Stomach (tissue), 8 donors: ENCODE measurements at regions not wholly inside any gene's neighbourhood (a gene's known extent, or its start where the extent isn't known, plus 50 kb on each side); places are given as distances from the start of the nearest gene placed in this dataset.
"Not testable (repeated sequence)": the region's sequence is repeated elsewhere in the genome, so short reads cannot be mapped to it uniquely, and the experiment has no call there.

ENCODE experiments used
- DNase-seq, 2 donors: peaks; one replicate each; pipeline versions ENCODE4 v3.0.0 to v3.0.0-alpha.2; 2013 to 2019
- H3K27ac ChIP-seq, 5 donors: fragments of 200-600 bp in 4 of 5; sonication (generic) in 4 of 5; one replicate each; pipeline ENCODE4 v1.5.1; 2013 to 2019; ENCODE audit warnings: mild to moderate bottlenecking in 1 of 5, moderate library complexity in 1 of 5
- H3K27me3 ChIP-seq, 3 donors: fragments of 200-600 bp; sonication (generic); one replicate each; pipeline ENCODE4 v1.5.1; 2017 to 2019; ENCODE audit warnings: mixed run types in 1 of 3
- H3K36me3 ChIP-seq, 4 donors: fragments of 200-600 bp; sonication (generic); 1 replicate in 3 of 4; 2 replicates in 1 of 4; pipeline ENCODE4 v1.5.1; 2016 to 2019
- H3K4me1 ChIP-seq, 4 donors: fragments of 200-600 bp; sonication (generic); one replicate each; pipeline ENCODE4 v1.5.1; 2016 to 2019
- H3K4me3 ChIP-seq, 4 donors: fragments of 200-600 bp; sonication (generic) in 3 of 4; one replicate each; pipeline ENCODE4 v1.5.1; 2016 to 2019; ENCODE audit warnings: mild to moderate bottlenecking in 1 of 4
- H3K9me3 ChIP-seq, 4 donors: fragments of 200-600 bp; sonication (generic); one replicate each; pipeline ENCODE4 v1.5.1; 2016 to 2019
- CTCF ChIP-seq, 7 experiments: fragments of 450-650 bp in 4 of 7; fragments of 200-600 bp in 3 of 7; sonication (generic) in 3 of 7; IDR thresholded peaks; one replicate each; pipeline ENCODE4 v1.5.1; 2016 to 2019; ENCODE audit warnings: antibody characterized with exemption in 7 of 7, control low read depth in 2 of 7, mild to moderate bottlenecking in 1 of 7
- EP300 ChIP-seq: sonication (generic); formaldehyde crosslinking; IDR thresholded peaks from one replicate; pipeline ENCODE4 v1.6.1; 2017; ENCODE audit warnings: antibody characterized with exemption
- POLR2A ChIP-seq, 4 donors: fragments of 450-650 bp; IDR thresholded peaks; one replicate each; pipeline ENCODE4 v1.6.1; 2016; ENCODE audit warnings: antibody characterized with exemption in 4 of 4, control low read depth in 2 of 4, mild to moderate bottlenecking in 1 of 4, moderate library complexity in 1 of 4
- POLR2AphosphoS5 ChIP-seq, 3 donors: sonication (generic); formaldehyde crosslinking; IDR thresholded peaks; one replicate each; pipeline ENCODE4 v1.6.1; 2016; ENCODE audit warnings: antibody characterized with exemption in 3 of 3
- WGBS, 5 donors: extraction: QIAGEN DNeasy Blood & Tissue Kit in 3 of 5; methylation state at CpG; one replicate each; pipeline versions ENCODE4 v1.1.5 to v1.1.7; 2013 to 2018; 5-methylcytosine and 5-hydroxymethylcytosine counted together
- intact Hi-C: fragments of 100-400 bp; cut with DNase I; formaldehyde crosslinking; loops from one replicate; pipeline ENCODE4 v1.15.1; 2023; ENCODE audit warnings: low total_unique reads
- donor health status: healthy with polysubstance abuse.
- donor health status: Bipolar disorder and iron deficiency.
- donor health status: healthy.

DNA sequence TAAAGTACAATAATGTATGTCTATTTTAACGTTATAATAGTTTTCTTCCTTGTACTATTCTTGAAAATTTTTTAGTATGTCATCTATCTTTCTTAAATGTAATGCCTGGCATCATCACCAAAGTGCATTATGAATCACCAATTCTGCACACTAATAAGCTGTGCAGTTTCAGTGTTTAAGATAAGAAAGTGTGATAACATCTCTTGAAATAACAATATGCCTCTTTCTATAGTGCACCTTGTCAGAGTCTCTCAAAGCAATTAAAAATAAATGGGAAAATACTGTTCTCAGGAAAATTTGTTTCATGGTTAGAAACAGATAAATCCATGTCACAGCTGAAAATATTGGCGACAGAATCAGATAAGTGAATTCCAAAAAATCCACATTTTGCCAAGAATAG, 457.4 kb upstream of the PCDH10 start:
- no peak overlapping the region for H3K4me3 ChIP-seq
- H3K27ac ChIP-seq = no peak overlapping the region
- intact Hi-C loops = no loop called here
- no peaks in the 10 kb centered on the region for H3K4me1 ChIP-seq
- DNase-seq = no peak
- TF ChIP-seq CTCF (IDR thresholded peaks at IDR 0.05) (no peak), POLR2A (IDR thresholded peaks at IDR 0.05) (no peak), EP300 (no peak), POLR2AphosphoS5 (IDR thresholded peaks at IDR 0.05) (no peak)
- no peaks in the 10 kb centered on the region for H3K27me3 ChIP-seq
- 53 to 71% (median 56%) methylated on average over 2 of the region's 2 CpGs for WGBS, 5 donors
- no peaks in the 10 kb centered on the region for H3K36me3 ChIP-seq
- H3K9me3 ChIP-seq = peaks cover 0 to 17% (median 3%) of the 10 kb centered on the region in 4 donors

- no peaks in the 10 kb centered on the region for H3K36me3 ChIP-seq
- no peaks in the 10 kb centered on the region for H3K27me3 ChIP-seq
- H3K27ac ChIP-seq = no peak overlapping the region
- no peak for DNase-seq
- TF ChIP-seq POLR2AphosphoS5 (IDR thresholded peaks at IDR 0.05) = no peak
- TF ChIP-seq EP300 = no peak
- no peak for TF ChIP-seq POLR2A (IDR thresholded peaks at IDR 0.05)
- no peak for TF ChIP-seq CTCF (IDR thresholded peaks at IDR 0.05)
- H3K9me3 ChIP-seq = peaks cover 0 to 23% (median 4%) of the 10 kb centered on the region in 4 donors
- intact Hi-C loops = no loop called here
- H3K4me1 ChIP-seq = no peaks in the 10 kb centered on the region
- H3K4me3 ChIP-seq = no peak overlapping the region
Observed at GRCh38 chr4:132694775-132695174, 454.3 kb upstream of the PCDH10 start.

GRCh38 chr4:132697505-132697904, 451.6 kb upstream of the PCDH10 start:
- H3K4me3 ChIP-seq, H3K4me1 ChIP-seq, H3K27me3 ChIP-seq, DNase-seq, H3K27ac ChIP-seq, intact Hi-C loops, H3K36me3 ChIP-seq: not testable (repeated sequence)
- WGBS, 5 donors = 64 to 90% (median 72%) methylated on average over 4 of the region's 4 CpGs
- H3K9me3 ChIP-seq = peaks cover 0 to 19% (median 4%) of the 10 kb centered on the region in 4 donors

GRCh38 chr4:132707955-132708354, 441.1 kb upstream of the PCDH10 start:
- no peak overlapping the region for H3K4me3 ChIP-seq
- H3K27ac ChIP-seq = no peak overlapping the region
- H3K36me3 ChIP-seq = no peaks in the 10 kb centered on the region
- WGBS, 5 donors = 42 to 74% (median 62%) methylated on average over 2 of the region's 2 CpGs
- no peaks in the 10 kb centered on the region for H3K4me1 ChIP-seq
- TF ChIP-seq POLR2A (IDR thresholded peaks at IDR 0.05) (no peak), EP300 (no peak), POLR2AphosphoS5 (IDR thresholded peaks at IDR 0.05) (no peak), CTCF (IDR thresholded peaks at IDR 0.05) (no peak)
- intact Hi-C loops = no loop called here
- no peaks in the 10 kb centered on the region for H3K9me3 ChIP-seq
- no peak for DNase-seq
- H3K27me3 ChIP-seq = no peaks in the 10 kb centered on the region

- Histone ChIP-seq H3K27me3 (no peaks in the 10 kb centered on the region), H3K4me1 (no peaks in the 10 kb centered on the region), H3K27ac (no peak overlapping the region), H3K4me3 (no peak overlapping the region), H3K36me3 (no peaks in the 10 kb centered on the region), H3K9me3 (no peaks in the 10 kb centered on the region)
- TF ChIP-seq POLR2A (IDR thresholded peaks at IDR 0.05) (no peak), EP300 (no peak), POLR2AphosphoS5 (IDR thresholded peaks at IDR 0.05) (no peak), CTCF (IDR thresholded peaks at IDR 0.05) (no peak)
- intact Hi-C loops = no loop called here
- no peak for DNase-seq
- 23 to 45% (median 29%) methylated on average over 1 of the region's 1 CpG for WGBS, 5 donors
Observed at GRCh38 chr4:132709056-132709455, 440.0 kb upstream of the PCDH10 start.
